ENCODE measurements at regions not wholly inside any gene's neighbourhood (a gene's known extent, or its start where the extent isn't known, plus 50 kb on each side); places are given as distances from the start of the nearest gene placed in this dataset.

DNA sequence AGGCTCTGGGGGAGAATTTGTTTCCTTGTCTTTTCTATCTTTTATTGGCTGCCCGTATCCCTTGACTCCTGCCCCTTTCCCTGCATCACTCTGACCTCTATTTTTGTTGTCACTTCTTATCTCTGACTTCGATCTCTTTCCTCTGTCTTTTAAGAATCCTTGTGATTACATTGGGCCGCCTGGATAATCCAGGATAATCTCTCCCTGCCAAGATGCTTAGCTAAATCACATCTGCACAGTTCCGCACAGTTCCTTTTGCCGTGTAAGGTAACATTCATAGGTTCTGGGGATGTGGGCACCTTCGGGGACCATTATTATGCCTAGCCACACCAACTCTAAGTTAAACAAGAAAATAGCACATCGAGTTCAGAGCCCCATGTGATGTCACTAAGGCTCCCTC is 103.0 kb upstream of the DPPA4 start:
- no peaks in the 10 kb centered on the region for H3K36me3 Mint-ChIP-seq (ENCODE audit: unreplicated experiment)
- TF ChIP-seq, protein P1, sequence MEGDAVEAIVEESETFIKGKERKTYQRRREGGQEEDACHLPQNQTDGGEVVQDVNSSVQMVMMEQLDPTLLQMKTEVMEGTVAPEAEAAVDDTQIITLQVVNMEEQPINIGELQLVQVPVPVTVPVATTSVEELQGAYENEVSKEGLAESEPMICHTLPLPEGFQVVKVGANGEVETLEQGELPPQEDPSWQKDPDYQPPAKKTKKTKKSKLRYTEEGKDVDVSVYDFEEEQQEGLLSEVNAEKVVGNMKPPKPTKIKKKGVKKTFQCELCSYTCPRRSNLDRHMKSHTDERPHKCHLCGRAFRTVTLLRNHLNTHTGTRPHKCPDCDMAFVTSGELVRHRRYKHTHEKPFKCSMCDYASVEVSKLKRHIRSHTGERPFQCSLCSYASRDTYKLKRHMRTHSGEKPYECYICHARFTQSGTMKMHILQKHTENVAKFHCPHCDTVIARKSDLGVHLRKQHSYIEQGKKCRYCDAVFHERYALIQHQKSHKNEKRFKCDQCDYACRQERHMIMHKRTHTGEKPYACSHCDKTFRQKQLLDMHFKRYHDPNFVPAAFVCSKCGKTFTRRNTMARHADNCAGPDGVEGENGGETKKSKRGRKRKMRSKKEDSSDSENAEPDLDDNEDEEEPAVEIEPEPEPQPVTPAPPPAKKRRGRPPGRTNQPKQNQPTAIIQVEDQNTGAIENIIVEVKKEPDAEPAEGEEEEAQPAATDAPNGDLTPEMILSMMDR (IDR thresholded peaks at IDR 0.05; ENCODE audit: partially characterized antibody, unreplicated experiment) = no peak
- no peak overlapping the region for H3K4me3 Mint-ChIP-seq (ENCODE audit: unreplicated experiment)
- no peak overlapping the region for H3K27ac Mint-ChIP-seq (ENCODE audit: unreplicated experiment)
- no peak for DNase-seq
- H3K4me1 Mint-ChIP-seq (ENCODE audit: low read depth, unreplicated experiment) = no peaks in the 10 kb centered on the region
- peaks cover 1% of the 10 kb centered on the region for H3K27me3 Mint-ChIP-seq (ENCODE audit: unreplicated experiment)
- H3K9me3 Mint-ChIP-seq (ENCODE audit: unreplicated experiment) = peaks cover 2% of the 10 kb centered on the region

- Mint-ChIP-seq H3K27me3 (ENCODE audit: unreplicated experiment) (no peaks in the 10 kb centered on the region), H3K4me3 (ENCODE audit: unreplicated experiment) (no peak overlapping the region), H3K9me3 (ENCODE audit: unreplicated experiment) (no peaks in the 10 kb centered on the region), H3K27ac (ENCODE audit: unreplicated experiment) (no peak overlapping the region), H3K36me3 (ENCODE audit: unreplicated experiment) (no peaks in the 10 kb centered on the region), H3K4me1 (ENCODE audit: low read depth, unreplicated experiment) (no peaks in the 10 kb centered on the region)
- no peak for DNase-seq
- TF ChIP-seq, protein P1 (IDR thresholded peaks at IDR 0.05; ENCODE audit: partially characterized antibody, unreplicated experiment) = no peak
Observed at GRCh38 chr3:109432833-109433232, 95.5 kb upstream of the DPPA4 start.

- Mint-ChIP-seq H3K4me1 (ENCODE audit: low read depth, unreplicated experiment) (no peaks in the 10 kb centered on the region), H3K9me3 (ENCODE audit: unreplicated experiment) (no peaks in the 10 kb centered on the region), H3K27ac (ENCODE audit: unreplicated experiment) (no peak overlapping the region), H3K4me3 (ENCODE audit: unreplicated experiment) (no peak overlapping the region), H3K36me3 (ENCODE audit: unreplicated experiment) (no peaks in the 10 kb centered on the region), H3K27me3 (ENCODE audit: unreplicated experiment) (no peaks in the 10 kb centered on the region)
- TF ChIP-seq, protein P1 (IDR thresholded peaks at IDR 0.05; ENCODE audit: partially characterized antibody, unreplicated experiment) = no peak
- no peak for DNase-seq
Observed at GRCh38 chr3:109430911-109431563, 93.7 kb upstream of the DPPA4 start.

DNA sequence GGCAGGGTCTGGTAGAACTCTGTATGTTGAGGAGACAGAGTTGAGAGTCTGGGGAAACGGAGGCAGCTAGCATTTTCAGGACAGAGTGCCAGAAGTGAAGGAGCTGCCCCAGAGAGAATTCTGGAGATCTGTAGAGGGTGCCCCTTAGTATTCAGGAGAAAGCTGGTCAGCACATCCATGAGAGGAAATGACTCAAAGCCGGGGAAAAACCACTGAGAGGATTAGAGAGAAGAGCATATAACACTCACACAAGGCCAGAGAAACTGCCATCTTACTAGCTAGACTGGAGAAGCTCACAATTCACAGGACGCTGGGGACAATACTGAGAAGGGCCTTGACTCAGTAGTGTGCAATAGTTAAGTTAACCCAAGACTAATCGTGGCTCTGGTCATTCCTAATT is 75.7 kb upstream of the DPPA4 start:
- DNase-seq = no peak
- Mint-ChIP-seq H3K27ac (ENCODE audit: unreplicated experiment) (no peak overlapping the region), H3K9me3 (ENCODE audit: unreplicated experiment) (peaks cover 2% of the 10 kb centered on the region), H3K4me3 (ENCODE audit: unreplicated experiment) (no peak overlapping the region), H3K27me3 (ENCODE audit: unreplicated experiment) (no peaks in the 10 kb centered on the region), H3K4me1 (ENCODE audit: low read depth, unreplicated experiment) (no peaks in the 10 kb centered on the region), H3K36me3 (ENCODE audit: unreplicated experiment) (peaks cover 3% of the 10 kb centered on the region)
- TF ChIP-seq, protein P1 (IDR thresholded peaks at IDR 0.05; ENCODE audit: partially characterized antibody, unreplicated experiment) = no peak

GRCh38 chr3:109411547-109411946 is 74.2 kb upstream of the DPPA4 start:
- no peaks in the 10 kb centered on the region for H3K27me3 Mint-ChIP-seq (ENCODE audit: unreplicated experiment)
- no peaks in the 10 kb centered on the region for H3K4me1 Mint-ChIP-seq (ENCODE audit: low read depth, unreplicated experiment)
- H3K4me3 Mint-ChIP-seq (ENCODE audit: unreplicated experiment) = no peak overlapping the region
- TF ChIP-seq, protein P1 (IDR thresholded peaks at IDR 0.05; ENCODE audit: partially characterized antibody, unreplicated experiment) = no peak
- H3K36me3 Mint-ChIP-seq (ENCODE audit: unreplicated experiment) = peaks cover 4% of the 10 kb centered on the region
- no peak overlapping the region for H3K27ac Mint-ChIP-seq (ENCODE audit: unreplicated experiment)
- H3K9me3 Mint-ChIP-seq (ENCODE audit: unreplicated experiment) = peaks cover 2% of the 10 kb centered on the region
- DNase-seq = no peak

All from glutamatergic neuron (in vitro differentiated cells).